ENCODE measurements at regions not wholly inside any gene's neighbourhood (a gene's known extent, or its start where the extent isn't known, plus 50 kb on each side); places are given as distances from the start of the nearest gene placed in this dataset.
"Not testable (repeated sequence)": the region's sequence is repeated elsewhere in the genome, so short reads cannot be mapped to it uniquely, and the experiment has no call there.

GRCh38 chr16:59341368-59341767 lies 607.3 kb upstream of the GOT2 start:
- no peak for TF ChIP-seq CTCF (conservative IDR thresholded peaks at IDR 0.05)
- no peak overlapping the region for H3K27ac ChIP-seq

- TF ChIP-seq CTCF (conservative IDR thresholded peaks at IDR 0.05) = no peak
Observed at GRCh38 chr16:59339871-59340270, 605.8 kb upstream of the GOT2 start.

GRCh38 chr16:59336136-59336695 lies 602.1 kb upstream of the GOT2 start:
- no peak for TF ChIP-seq CTCF (conservative IDR thresholded peaks at IDR 0.05)
- H3K27ac ChIP-seq = no peak overlapping the region

More at GRCh38 chr16:59339871-59340270, 605.8 kb upstream of the GOT2 start:
- no peak overlapping the region for H3K27ac ChIP-seq

- H3K27ac ChIP-seq = not testable (repeated sequence)
Observed at GRCh38 chr16:59331708-59332107, 597.6 kb upstream of the GOT2 start.

GRCh38 chr16:59330019-59330670 lies 596.0 kb upstream of the GOT2 start:
- H3K27ac ChIP-seq = no peak overlapping the region
- no peak for TF ChIP-seq CTCF (conservative IDR thresholded peaks at IDR 0.05)

GRCh38 chr16:59328961-59329360 lies 594.8 kb upstream of the GOT2 start:
- no peak overlapping the region for H3K27ac ChIP-seq

GRCh38 chr16:59327894-59328293 lies 593.8 kb upstream of the GOT2 start:
- H3K27ac ChIP-seq = no peak overlapping the region
- TF ChIP-seq CTCF (conservative IDR thresholded peaks at IDR 0.05) = no peak

More at GRCh38 chr16:59328961-59329360, 594.8 kb upstream of the GOT2 start:
- TF ChIP-seq CTCF (conservative IDR thresholded peaks at IDR 0.05) = no peak

GRCh38 chr16:59326955-59327354 lies 592.8 kb upstream of the GOT2 start:
- no peak for TF ChIP-seq CTCF (conservative IDR thresholded peaks at IDR 0.05)

More at GRCh38 chr16:59326955-59327354, 592.8 kb upstream of the GOT2 start:
- H3K27ac ChIP-seq = no peak overlapping the region
